ENCODE measurements at regions not wholly inside any gene's neighbourhood (a gene's known extent, or its start where the extent isn't known, plus 50 kb on each side); places are given as distances from the start of the nearest gene placed in this dataset.

- TF ChIP-seq POLR2A (IDR thresholded peaks at IDR 0.05; ENCODE audit: low read depth, low read length) (no peak), POLR2AphosphoS5 (IDR thresholded peaks at IDR 0.05; ENCODE audit: low read depth, low read length) (no peak)
These were observed 90.4 kb downstream of the CYP26B1 start for GRCh38 chr2:72057308-72057707.
